Forelimb muscle (tissue), 1 donor: ENCODE measurements at regions not wholly inside any gene's neighbourhood (a gene's known extent, or its start where the extent isn't known, plus 50 kb on each side); places are given as distances from the start of the nearest gene placed in this dataset.
"Not testable (repeated sequence)": the region's sequence is repeated elsewhere in the genome, so short reads cannot be mapped to it uniquely, and the experiment has no call there.

ENCODE experiments used
- DNase-seq: peaks from one replicate; pipeline ENCODE4 v3.0.0-alpha.2; 2013; ENCODE audit warnings: low read depth

DNA sequence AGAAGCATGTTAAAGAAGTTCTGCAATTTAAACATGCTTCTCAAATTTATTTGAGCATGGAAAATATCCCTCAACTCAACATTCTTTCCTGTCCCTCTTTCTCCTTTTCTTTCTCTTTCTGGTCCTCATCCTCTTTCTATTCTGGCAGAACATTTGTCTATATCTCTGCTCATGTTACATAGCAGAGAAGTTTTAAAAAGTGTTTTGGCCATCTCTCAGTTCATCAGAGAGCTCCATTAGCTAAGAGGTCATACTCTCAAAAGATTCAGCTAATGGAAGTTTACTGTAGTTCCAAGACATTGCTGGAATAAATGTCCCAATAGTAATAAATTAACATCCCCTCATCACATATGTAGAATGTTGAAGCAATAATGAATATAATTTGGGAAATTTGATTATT is 53.5 kb downstream of the XCL2 start:
- DNase-seq = no peak

DNA sequence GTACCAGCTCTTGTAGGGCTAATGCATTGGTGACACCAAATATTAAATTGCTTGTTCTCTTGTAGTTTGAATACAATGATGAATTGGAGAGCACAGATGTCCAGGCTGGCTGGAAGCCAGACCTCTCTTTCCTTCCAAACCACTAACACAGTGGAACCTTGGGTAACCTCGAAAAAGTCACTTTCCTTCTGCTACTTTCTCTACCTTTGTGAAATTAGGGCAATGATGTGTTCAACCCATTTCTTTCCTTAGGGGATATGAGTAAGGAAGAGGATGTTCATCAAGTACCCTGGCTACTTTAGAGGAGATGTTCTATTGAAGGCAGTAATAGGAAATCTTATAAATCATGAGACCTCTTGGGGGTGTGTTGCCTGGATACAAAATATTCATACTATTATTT is 55.7 kb downstream of the XCL2 start:
- peak; percentile 71 for DNase-seq

DNA sequence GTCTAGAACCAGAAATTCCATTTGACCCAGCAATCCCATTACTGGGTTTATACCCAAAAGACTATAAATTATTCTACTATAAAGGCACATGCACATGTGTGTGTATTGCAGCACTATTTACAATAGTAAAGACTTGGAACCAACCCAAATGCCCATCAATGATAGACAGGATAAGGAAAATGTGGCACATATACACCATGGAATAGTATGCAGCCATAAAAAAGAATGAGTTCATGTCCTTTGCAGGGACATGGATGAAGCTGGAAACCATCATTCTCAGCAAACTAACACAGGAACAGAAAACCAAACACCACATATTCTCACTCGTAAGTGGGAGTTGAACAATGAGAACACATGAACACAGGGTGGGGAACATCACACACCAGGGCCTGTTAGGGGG is 57.0 kb downstream of the XCL2 start:
- DNase-seq = not testable (repeated sequence)

DNA sequence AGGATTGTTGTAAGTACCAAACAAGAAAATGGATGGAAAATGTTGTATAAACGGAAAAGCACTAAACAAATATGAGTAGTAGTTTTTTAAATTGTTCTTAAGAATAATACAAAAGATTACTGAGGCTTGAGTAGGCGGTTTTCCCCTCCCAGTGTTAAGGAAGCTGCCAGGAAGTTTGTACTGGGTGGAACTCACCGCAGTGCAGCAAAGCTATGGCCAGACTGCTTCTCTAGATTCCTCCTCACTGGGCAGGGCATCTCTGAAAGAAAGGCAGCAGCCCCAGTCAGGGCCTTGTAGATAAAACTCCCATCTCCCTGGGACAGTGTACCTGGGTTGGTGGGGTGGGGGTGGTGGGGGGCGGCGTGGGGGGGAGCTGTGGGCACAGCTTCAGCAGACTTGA is 58.7 kb downstream of the XCL2 start:
- DNase-seq = no peak

DNA sequence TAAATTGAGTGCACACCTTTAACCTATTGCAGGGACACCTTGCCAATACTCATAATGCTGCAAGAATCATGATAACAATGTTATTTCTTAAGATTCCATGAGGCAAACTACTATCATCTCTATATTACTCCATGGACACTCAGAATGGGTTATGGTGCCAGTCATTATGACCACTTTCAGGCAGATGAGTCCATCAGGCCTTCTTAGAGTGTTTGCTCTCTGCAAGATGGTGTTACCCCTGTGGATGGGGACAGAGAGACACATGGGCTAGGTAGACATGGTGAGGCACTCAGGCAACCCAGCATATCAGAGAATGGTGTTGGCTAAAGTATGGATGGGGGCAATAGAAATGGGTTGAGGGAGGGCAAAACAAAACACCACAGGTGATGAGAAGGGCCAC is 59.7 kb downstream of the XCL2 start:
- no peak for DNase-seq

DNA sequence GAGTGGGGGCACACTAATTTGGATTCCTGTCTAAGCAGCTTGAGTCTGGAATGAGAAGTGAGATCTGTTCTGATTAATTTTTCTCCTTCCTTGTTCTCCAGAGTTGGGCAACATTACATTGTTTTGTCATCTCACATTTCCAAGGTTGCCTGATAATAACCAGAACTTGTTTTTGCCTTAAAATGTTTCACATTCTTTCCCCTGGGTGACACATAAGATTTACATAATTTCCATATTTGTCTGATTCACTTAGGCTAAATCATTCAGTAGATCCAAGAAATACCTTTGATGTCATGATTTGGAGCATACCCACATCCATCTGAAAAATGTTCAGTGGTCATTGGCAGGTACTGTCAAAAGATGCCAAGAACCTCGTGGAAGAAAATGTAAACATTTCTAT is 60.3 kb downstream of the XCL2 start:
- DNase-seq = no peak

DNA sequence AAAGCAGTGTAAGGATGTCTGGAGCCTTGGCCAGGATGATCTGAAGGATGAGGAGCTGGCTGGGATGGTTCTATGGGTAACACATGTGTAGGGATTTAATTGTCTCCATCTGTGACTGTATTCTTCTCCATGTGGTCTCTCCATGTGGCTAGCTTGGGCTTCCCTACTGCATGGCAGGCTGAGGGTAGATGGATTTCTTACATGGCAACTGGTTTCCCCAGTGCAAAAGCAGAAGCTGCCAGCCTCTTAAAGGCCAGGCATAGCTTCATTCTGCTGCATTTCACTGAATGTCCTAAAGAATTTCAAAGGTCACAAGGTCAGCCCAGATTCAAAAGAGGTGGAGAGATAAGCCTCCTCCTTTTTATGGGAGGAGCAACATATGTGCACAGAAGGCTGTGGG is 61.7 kb downstream of the XCL2 start:
- DNase-seq = no peak

DNA sequence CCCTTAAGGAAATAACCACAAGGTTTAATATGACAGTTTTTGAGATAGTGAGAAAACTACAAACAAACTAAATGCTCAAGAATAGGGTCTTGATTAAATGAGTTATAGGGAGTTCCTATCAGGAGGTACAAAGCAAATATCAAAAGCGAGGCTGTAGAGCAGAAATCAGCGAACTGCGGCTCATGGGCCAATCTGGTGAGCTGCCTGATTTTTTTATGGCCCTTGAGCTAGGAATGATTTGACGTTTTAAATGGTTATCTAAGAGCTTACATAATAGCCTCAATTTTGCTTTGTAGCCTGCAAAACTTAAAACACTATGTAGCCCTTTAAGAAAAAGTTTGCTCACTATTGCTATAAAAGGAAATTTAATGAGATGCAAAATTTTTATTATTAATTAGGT is 62.2 kb downstream of the XCL2 start:
- no peak for DNase-seq

DNA sequence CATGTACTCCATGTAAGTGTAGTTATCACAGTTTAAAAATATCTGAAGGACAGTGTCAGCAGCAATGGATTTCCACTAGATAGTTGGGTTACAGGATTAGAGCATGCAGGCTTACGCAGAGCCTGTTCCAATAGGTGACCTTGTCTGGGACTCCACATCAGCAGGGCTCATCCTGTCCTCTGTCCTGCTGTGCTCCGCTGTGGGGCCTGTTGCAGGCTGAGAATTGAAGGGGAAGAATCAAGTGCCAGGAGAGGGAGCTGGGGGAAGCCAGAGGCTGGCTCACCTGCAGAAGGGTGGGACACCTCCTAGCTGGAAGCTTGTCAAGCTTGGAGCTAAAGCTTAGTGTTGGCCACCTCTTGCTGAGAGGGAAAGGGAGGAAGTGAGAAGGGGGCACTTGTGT is 62.8 kb downstream of the XCL2 start:
- no peak for DNase-seq

DNA sequence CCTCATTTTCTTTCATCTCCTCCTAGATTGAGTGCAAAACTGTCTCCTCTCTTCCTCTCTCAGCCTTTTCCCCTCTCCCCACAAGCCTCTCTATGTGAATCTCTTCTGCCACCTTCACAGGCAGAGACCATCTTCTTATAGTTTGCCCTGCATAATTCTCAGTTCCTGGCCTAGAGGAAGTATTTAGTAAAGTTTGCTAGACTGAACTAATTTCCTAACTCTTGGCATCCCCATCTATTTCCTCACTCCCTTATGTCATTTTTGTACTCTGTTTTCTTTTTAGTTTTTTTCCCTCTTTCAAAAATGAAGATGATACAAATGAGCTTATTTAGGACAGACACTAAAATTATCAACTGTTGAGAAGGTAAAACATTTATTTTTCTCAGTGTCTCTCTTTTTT is 66.0 kb downstream of the XCL2 start:
- DNase-seq = no peak

DNA sequence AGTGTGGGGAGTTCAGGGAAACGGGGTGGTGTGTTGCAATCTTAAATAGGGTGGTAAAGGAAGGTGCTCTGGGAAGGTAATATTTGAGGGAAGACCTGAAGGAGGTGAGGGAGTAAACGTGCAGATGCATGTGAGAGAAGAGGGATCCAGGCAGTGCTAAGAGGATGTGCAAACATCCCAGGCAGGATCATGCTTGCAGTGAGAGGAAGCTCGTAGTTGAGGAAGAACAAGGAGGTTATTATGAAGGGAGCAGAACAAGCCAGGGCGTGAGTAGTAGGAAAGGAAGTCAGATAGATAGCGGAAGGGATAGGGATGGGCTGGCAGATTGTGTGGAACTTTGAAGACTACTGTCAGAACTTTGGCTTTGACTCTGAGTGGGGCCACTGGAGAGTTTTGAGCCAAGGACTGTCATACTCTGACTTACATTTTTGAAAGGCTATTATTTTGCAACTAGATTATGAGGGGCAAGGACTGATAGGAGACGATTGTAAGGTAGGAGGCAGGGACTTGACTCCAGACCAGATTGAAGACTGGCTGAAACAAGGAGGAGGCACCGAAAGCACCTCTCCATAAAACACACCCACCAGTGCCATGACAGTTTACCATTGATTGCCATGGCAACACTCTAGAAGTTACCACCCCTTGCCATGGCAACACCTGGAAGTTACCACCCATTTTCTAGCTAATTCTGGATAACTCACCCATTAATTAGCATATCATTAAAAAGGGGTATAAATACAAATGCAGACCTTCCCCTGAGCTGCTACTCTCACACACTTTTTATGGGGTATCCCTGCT is 67.0 kb downstream of the XCL2 start:
- DNase-seq = no peak

DNA sequence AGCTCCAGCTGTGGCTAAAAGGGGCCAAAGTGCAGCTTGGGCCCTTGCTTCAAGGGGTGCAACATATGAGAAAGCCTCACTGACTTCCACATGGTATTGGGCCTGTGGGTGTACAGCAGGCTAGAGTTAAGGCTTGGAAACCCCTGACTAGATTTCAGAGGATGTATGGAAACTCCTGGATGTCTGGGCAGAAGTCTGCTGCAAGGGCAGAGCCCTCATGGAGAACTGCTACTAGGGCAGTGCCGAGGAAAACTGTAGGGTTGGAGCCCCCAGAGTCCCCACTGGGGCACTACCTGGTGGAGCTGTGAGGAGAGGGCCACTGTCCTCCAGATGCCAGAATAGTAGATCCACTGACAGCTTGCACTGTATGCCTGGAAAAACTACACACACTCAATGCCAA is 69.5 kb downstream of the XCL2 start:
- DNase-seq = no peak

DNA sequence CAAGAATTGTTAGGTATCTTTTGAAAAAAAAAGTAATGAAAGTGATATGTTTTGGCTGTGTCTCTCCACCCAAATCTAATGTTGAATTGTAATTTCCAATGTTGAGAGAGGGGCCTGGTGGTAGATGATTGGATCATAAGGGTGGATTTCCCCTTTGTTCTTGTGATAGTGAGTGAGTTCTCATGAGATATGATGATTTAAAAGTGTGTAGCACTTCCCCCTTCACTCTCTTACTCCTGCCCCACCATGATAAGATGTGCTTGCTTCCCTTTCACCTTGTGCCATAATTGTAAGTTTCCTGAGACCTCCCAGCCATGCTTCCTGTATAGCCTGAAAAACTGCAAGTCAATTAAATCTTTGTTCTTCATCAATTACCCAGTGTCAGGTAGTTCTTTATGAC is 70.7 kb downstream of the XCL2 start:
- no peak for DNase-seq

DNA sequence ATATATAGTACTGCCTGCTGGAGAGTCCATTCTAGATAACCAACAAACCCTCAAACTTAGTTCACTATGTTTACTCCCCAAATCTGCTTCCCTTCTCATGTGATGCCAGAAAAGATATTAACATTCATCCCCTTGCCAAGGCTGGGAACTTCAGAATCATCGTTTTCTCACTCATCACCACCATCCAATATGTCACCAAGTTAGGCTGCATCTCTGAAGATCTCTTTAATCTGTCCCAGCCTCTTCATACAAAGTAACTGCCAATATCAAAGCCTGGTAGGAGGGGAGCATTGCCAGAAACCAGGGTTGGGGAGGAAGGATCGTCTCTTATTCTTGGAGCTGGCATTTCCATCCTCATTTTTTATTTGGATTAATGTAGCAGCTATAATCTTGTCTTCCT is 71.6 kb downstream of the XCL2 start:
- DNase-seq = no peak

DNA sequence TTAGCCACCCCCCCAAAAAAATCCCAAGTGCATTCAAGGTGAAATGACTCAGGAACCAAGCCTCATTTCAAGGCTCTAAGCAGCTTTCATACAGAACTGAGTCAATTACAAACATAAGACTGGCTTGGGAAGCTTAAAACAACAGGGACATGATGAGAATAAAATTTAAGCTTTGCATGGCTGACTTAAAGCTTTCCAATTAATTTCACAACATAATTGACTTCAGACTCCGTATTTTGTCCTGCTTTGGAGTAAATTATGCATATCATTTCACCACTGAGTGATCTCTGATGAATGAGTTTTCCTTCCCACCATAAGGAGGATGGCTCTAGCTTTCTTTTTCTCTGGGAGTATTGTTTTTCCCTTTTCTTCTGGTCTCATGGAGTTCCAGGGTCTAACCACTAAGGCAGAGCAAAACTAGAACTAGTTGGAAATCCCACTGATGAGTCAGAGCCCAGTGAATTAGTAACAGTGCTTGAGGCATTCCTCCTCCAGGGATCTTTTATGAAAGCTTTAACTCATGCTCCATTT is 72.8 kb downstream of the XCL2 start:
- DNase-seq = no peak

DNA sequence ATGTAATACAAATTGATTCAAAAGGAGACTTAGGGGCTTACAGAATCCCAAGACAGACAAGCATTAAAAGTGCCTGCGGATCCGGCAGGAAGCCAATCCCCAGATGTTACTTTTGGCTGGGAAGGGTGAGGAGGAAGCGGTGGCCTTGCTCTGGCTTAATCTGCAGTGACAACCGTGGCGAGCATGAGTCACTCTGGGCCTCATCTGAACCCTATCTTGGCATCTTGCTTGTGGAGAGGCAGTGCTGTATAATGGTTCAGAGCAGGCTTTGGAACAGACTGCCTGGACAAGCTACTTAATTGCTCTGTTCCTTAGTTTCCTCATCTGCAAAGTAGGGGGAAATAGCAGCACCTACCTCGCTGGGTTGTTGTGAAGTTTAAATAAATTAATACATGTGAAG is 74.1 kb downstream of the XCL2 start:
- no peak for DNase-seq

DNA sequence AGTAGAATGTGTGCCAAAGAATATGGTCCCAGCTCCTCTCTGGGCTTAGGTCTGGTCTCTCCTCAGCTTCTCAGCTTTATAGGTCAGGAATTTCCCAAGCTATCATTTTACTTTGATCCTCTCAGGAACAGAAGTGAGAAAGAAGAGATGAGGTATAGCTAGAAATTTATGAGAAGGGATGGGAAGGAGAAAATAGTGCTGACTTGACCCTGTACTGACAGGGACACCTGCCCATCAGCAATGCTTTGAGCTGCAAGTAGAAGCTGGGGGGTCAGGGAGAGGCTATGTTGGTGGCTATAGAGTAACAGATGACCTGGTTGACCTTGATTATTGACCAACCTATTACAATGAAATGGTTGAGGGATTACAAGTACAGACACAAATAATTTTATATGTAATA is 75.0 kb downstream of the XCL2 start:
- no peak for DNase-seq

DNA sequence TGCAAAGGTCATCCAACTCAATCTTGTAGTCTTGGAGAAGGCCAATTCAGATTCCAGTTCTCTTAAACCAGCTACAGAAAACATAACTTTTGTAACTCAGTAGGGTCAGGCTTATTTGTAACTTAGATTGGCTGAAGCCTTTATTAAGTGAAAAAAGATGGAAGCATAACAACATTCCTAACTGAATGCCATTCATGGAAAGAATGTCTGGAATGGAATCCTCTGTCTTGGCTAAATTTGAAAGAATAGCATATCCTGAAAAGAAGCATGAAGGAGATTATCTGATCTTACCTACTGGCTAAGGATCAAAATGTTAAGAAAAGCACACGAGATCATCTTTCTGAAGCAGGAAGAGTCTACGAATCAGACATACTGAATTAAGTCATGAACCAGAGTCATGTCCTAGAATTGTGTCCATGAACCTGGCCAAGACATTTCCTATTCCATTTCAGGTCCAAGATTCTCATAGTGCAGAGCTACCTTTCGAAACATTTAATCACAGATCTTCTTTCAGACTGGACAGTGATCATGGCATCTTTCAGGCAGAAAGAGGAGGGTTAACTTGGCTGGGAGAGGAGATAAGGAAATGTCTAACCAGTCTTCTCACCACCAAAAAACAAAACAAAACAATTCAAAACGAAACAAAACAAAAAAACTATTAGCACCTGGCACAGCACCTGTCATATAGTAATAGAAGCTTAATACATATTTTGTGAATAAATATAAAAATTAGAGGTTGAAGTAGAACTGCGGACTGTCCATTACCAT is 75.6 kb downstream of the XCL2 start:
- no peak for DNase-seq

DNA sequence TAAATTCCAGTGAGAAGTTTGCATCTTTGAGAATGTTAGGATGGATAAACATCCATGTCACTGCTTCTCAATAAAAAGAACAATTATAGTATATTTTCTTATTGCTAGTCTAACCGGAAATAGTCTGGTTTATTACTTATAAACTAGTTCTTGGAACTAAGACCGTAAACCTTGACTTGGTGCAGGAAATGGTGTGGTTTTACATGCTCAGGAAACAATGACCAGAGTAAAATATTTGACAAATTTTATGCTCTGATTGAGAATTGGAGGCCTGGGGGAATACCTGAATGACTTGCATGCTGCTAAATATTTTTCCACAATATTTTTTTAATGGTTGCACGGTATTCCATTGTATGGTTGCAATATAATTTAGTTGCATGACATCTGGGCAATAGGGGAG is 76.3 kb downstream of the XCL2 start:
- DNase-seq = no peak

DNA sequence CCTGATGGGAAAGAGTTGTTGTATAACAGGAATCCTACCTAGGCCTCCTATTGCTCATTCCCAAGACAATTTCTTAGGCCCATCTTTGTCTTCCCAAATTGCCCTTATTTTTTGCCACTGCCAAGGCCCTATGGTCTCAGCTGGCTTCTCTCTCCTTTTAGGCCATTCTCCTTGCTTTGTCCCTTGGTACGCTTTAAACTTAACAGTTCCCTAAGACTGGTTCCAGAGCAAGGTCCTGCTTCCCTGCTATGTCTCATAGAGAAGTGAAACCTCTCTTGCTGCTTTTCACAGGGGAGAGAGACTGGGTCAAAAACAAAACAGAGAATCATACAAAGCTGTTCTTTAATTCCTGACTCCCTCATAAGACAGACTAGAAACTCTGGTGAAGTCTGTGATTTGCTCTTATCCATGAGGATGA is 77.1 kb downstream of the XCL2 start:
- no peak for DNase-seq

DNA sequence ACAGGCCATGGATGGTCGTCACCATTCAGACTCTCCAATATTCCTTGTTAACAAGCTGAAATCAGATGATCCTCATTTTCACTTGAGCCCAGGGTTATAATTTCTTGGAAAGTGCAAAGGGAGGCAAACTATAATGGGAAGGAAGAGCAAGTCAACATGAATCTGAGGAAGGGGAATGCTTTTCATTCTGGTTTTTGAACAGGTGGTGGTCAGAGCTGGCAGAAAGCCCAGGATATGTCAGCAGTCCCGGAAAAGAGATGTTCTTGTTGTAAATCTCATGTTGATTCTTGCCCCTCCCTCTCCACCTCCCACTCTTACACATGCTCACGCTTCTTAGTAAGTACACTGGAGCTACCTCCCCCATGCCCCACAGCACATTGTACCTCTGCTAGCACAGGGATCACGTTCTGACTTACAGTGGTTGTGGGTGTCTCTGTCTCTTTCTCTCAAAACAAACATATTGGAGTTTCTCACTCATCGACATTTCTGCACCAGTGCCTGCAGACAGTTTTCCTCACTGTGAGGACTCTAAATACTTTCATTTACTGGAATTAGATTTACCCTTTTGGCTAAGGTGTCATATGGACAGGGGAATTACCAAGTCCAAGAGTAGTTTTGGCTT is 77.6 kb downstream of the XCL2 start:
- DNase-seq = no peak

DNA sequence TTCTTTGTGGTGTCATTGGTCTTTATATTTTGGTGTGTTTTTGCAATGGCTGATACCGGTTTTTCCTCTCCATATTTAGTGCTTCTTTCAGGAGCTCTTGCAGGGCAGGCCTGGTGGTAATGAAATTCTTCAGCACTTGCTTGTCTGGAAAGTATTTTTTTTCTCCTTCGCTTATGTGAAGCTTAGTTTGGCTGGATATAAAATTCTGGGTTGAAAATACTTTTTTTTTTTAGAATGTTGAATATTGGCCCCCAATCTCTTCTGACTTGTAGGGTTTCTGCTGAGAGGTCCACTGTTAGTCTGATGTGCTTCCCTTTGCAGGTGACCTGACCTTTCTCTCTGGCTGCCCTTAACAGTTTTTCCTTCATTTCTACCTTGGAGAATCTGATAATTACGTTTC is 82.7 kb downstream of the XCL2 start:
- DNase-seq = not testable (repeated sequence)

DNA sequence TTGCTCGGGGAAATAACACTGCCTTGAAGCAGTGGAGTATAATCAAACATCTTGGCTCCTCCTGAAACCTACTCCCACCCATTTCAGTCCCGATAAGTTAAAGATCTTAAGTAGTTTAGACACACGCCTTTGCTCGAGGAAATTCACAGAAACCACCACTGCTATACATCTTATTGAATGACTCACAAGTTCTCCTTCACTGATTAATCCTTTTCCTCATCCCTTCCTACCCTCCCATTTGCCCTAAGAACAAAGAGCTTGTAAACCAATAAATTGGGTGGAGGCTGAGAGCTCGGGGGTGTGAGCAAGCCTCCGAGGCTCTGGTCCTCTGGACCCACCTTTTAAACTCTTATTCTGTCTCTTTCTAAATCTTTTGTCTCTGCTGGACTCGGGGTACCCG is 86.5 kb downstream of the XCL2 start:
- DNase-seq = not testable (repeated sequence)
